Erythroblast (primary cell): ENCODE measurements at regions not wholly inside any gene's neighbourhood (a gene's known extent, or its start where the extent isn't known, plus 50 kb on each side); places are given as distances from the start of the nearest gene placed in this dataset.

Source experiments
- DNase-seq, 2 experiments: peaks; one replicate each; lab custom pipeline; 2025; lab: John Stamatoyannopoulos, UW
- GATA1 ChIP-seq: IDR thresholded peaks from 2 replicates; pipeline ENCODE4 v1.6.1; 2011; ENCODE audit warnings: low read depth, mild to moderate bottlenecking, control low read depth, low read length, moderate library complexity
- POLR2A ChIP-seq: IDR thresholded peaks from 2 replicates; pipeline ENCODE4 v1.6.1; 2011; ENCODE audit warnings: mild to moderate bottlenecking, low read length

GRCh38 chr2:38450509-38450908 lies 73.4 kb upstream of the ATL2 start:
- DNase-seq = no peak
- TF ChIP-seq GATA1 (no peak), POLR2A (no peak)

GRCh38 chr2:38448692-38449410 lies 71.8 kb upstream of the ATL2 start:
- no peak for DNase-seq
- TF ChIP-seq GATA1 (no peak), POLR2A (no peak)

DNA sequence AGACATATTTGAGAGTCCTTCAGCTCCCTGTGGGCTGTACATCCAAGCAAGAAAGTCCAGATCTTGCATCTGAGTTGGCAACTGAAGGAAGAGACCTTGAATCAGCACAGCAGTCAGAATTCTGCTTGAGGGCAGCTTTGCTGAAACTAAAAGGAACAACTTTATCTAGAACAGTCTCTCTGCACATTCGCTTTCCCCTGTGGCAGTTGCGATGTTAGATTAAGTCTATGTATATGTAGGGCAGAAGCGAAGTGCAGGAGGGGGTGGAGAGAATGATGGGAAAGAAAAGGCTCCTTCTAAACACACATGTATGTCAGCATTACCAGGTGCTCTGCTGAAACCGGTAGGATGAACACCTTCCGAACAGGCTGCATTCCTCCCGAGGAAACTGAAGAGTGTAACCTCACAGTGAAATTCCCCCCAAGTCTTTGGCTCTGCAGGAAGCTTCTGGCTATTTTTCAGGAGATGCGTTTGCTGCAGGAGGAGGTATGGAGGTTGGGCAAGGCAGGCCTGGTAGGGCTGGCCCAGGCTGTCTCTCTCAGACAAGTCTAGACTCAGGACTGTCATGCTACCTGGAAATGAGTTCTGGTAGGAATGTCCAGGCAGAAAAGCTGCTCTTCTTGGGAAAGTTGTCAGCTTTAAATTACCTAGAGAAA lies 70.0 kb upstream of the ATL2 start:
- DNase-seq = peak in 1 of 2 experiments; percentile 20
- TF ChIP-seq GATA1 (no peak), POLR2A (no peak)

GRCh38 chr2:38446418-38446817 lies 69.3 kb upstream of the ATL2 start:
- TF ChIP-seq GATA1 (no peak), POLR2A (no peak)

DNA sequence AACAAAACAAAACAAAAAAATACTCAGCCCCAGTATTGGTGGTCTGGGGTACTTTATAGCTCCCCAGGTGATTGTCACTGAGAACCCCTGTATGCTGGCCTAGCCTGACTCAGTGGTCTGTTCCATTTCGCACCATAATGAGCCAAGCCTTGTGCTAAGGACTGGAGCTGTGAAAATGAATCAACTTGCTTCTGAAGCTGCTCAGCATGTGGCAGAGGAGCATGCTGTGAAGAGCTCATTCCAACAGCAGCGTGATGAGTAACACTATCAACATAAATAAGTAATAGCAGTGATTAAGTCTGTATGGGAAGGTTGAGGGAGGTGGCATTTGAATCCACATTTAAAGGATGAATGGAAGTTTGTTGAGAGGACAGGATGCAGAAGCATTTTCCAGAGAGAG lies 67.2 kb upstream of the ATL2 start:
- TF ChIP-seq GATA1 (no peak), POLR2A (no peak)
- no peak for DNase-seq

More at GRCh38 chr2:38446418-38446817, 69.3 kb upstream of the ATL2 start:
- no peak for DNase-seq

DNA sequence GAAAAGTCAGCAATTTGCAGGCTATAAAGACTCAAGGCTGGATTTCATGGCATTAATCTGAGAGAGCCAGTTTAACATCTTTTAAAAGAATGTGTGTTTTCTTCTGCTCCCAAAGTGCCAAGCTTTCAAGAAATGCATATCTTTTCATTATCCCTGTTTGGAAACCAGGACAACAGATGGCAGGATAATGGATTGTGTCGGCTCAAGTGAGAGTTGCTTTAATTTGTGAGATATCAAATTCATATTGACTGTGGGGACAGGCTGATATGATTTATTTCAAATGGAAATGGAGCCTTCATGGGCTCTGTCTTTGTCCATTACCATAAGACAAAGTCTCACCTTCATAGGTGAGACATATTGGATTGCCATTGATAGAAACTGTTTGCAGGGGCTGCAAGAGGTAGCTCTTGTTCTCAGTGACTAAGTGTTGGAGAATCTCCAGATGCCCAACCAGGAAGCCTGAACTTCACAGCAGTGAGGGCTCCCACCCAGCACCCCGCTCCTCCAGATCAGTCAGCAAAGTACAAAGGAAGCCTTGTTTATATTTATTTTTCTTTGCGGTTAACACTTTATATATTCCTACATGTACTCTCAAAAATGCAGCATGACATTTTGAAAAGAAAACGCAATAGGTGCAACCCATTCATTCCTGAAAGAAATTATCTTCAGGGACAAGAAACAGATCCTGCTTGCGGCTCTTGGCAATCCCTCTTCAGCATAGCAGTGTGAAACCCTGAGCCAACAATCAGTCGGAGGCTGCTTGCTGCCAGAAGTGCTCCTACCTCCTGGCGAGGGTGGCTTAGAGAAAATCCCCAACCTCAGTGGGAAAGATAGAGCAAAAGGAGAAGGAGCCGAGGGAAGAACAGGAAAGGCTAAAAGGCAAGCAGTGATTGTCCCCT lies 65.8 kb upstream of the ATL2 start:
- TF ChIP-seq POLR2A (no peak), GATA1 (no peak)
- DNase-seq = no peak

GRCh38 chr2:38441346-38441745 lies 64.3 kb upstream of the ATL2 start:
- DNase-seq = no peak
- no peak for TF ChIP-seq GATA1
- no peak for TF ChIP-seq POLR2A

DNA sequence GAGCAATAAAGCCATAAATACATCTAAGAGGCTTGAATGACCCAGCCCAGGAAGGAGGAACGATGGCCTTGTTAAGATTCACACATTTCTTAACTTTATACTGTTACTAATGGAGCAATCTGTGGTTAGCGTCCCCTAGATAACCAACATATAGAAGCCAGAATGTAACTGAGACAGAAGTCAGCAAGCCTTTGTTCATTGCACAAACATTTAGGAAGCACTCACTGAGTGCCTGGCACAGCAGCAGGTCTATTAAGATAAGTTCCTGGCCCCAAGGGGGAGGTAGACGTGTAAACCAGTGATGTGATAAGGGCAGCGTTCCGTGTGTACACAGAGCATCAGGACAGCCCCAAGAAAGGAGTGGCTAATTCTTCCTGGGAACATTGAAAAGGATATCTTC lies 63.6 kb upstream of the ATL2 start:
- peak; percentile 64 to 86 for DNase-seq
- TF ChIP-seq GATA1 (no peak), POLR2A (no peak)

- no peak for TF ChIP-seq GATA1
- no peak for TF ChIP-seq POLR2A
- DNase-seq = no peak
Observed at GRCh38 chr2:38439863-38440262, 62.8 kb upstream of the ATL2 start.

GRCh38 chr2:38438883-38439612 lies 62.0 kb upstream of the ATL2 start:
- no peak for DNase-seq
- no peak for TF ChIP-seq POLR2A
- no peak for TF ChIP-seq GATA1

- TF ChIP-seq GATA1 = no peak
- no peak for TF ChIP-seq POLR2A
- no peak for DNase-seq
Observed at GRCh38 chr2:38438133-38438882, 61.2 kb upstream of the ATL2 start.

- DNase-seq = no peak
- TF ChIP-seq POLR2A (no peak), GATA1 (no peak)
Observed at GRCh38 chr2:38436227-38436664, 59.2 kb upstream of the ATL2 start.
